ENCODE measurements at regions not wholly inside any gene's neighbourhood (a gene's known extent, or its start where the extent isn't known, plus 50 kb on each side); places are given as distances from the start of the nearest gene placed in this dataset.

DNA sequence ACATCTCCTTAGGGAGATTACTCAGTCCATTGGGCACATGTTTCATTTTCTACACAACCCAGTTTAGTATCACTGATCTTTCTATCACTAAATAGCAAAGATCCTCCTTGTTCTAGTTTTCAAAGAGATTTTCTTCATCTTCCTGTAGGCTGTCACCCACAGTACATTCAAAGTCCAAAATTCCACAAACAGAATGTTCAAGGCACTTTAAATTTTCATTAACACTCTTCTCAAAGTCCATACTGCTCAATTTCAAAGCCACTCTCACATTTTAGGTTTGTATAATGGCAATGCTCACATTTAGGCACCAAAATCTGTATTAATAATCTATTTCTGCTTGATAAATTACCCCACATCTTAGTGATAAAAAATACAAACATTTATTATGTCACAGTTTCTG is 152.8 kb downstream of the FSIP2 start:
- Mint-ChIP-seq H3K27me3 (ENCODE audit: low read depth) (no peaks in the 10 kb centered on the region), H3K4me3 (no peak overlapping the region), H3K4me1 (peaks cover 3% of the 10 kb centered on the region; the same call in 1 of the 2 replicates), H3K9me3 (no peaks in the 10 kb centered on the region), H3K36me3 (no peaks in the 10 kb centered on the region), H3K27ac (no peak overlapping the region)
- DNase-seq (ENCODE audit: low spot score), result no peak
- POLR2A ChIA-PET, result no interaction called here
- CTCF ChIA-PET, result interaction anchor here (1.4 kb wide), 1 partner anchor 152 kb away, joined by 3 read pairs; no protein-coding TSS in a partner anchor
- no peak for ATAC-seq
- TF ChIP-seq MAX (CRISPR knock-in tag; IDR thresholded peaks at IDR 0.05) (no peak), ETV6 (CRISPR knock-in tag; IDR thresholded peaks at IDR 0.05) (no peak), SMAD3 (CRISPR knock-in tag; IDR thresholded peaks at IDR 0.05; ENCODE audit: borderline replicate concordance) (no peak), NFYB (CRISPR knock-in tag; conservative IDR thresholded peaks at IDR 0.05; ENCODE audit: low read depth) (no peak), PRDM15 (CRISPR knock-in tag; IDR thresholded peaks at IDR 0.05) (no peak), FOXK1 (CRISPR knock-in tag; IDR thresholded peaks at IDR 0.05) (no peak), ZNF232 (CRISPR knock-in tag; IDR thresholded peaks at IDR 0.05) (no peak), NR1H2 (CRISPR knock-in tag; IDR thresholded peaks at IDR 0.05) (no peak), RELA (CRISPR knock-in tag; IDR thresholded peaks at IDR 0.05; ENCODE audit: borderline replicate concordance) (no peak), GTF2I (CRISPR knock-in tag; conservative IDR thresholded peaks at IDR 0.05) (no peak), CREM (CRISPR knock-in tag; IDR thresholded peaks at IDR 0.05) (no peak), ZNF532 (CRISPR knock-in tag; IDR thresholded peaks at IDR 0.05; ENCODE audit: borderline replicate concordance) (no peak)
- TF ChIP-seq, protein P1, sequence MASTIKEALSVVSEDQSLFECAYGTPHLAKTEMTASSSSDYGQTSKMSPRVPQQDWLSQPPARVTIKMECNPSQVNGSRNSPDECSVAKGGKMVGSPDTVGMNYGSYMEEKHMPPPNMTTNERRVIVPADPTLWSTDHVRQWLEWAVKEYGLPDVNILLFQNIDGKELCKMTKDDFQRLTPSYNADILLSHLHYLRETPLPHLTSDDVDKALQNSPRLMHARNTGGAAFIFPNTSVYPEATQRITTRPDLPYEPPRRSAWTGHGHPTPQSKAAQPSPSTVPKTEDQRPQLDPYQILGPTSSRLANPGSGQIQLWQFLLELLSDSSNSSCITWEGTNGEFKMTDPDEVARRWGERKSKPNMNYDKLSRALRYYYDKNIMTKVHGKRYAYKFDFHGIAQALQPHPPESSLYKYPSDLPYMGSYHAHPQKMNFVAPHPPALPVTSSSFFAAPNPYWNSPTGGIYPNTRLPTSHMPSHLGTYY (CRISPR knock-in tag; IDR thresholded peaks at IDR 0.05), result no peak
- TF ChIP-seq, protein P2, sequence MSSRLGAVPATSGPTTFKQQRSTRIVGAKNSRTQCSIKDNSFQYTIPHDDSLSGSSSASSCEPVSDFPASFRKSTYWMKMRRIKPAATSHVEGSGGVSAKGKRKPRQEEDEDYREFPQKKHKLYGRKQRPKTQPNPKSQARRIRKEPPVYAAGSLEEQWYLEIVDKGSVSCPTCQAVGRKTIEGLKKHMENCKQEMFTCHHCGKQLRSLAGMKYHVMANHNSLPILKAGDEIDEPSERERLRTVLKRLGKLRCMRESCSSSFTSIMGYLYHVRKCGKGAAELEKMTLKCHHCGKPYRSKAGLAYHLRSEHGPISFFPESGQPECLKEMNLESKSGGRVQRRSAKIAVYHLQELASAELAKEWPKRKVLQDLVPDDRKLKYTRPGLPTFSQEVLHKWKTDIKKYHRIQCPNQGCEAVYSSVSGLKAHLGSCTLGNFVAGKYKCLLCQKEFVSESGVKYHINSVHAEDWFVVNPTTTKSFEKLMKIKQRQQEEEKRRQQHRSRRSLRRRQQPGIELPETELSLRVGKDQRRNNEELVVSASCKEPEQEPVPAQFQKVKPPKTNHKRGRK (CRISPR knock-in tag; IDR thresholded peaks at IDR 0.05; ENCODE audit: borderline replicate concordance), result no peak

Measured in WTC11 (cell line).